ENCODE measurements at regions not wholly inside any gene's neighbourhood (a gene's known extent, or its start where the extent isn't known, plus 50 kb on each side); places are given as distances from the start of the nearest gene placed in this dataset.

- TF ChIP-seq FOXM1 (IDR thresholded peaks at IDR 0.05; ENCODE audit: low read depth) = no peak
- no peak for TF ChIP-seq RFX5 (IDR thresholded peaks at IDR 0.05; ENCODE audit: low read length)
- no peak for TF ChIP-seq SIN3A (IDR thresholded peaks at IDR 0.05; ENCODE audit: borderline replicate concordance, low read depth, low read length)
- TF ChIP-seq, protein P1, sequence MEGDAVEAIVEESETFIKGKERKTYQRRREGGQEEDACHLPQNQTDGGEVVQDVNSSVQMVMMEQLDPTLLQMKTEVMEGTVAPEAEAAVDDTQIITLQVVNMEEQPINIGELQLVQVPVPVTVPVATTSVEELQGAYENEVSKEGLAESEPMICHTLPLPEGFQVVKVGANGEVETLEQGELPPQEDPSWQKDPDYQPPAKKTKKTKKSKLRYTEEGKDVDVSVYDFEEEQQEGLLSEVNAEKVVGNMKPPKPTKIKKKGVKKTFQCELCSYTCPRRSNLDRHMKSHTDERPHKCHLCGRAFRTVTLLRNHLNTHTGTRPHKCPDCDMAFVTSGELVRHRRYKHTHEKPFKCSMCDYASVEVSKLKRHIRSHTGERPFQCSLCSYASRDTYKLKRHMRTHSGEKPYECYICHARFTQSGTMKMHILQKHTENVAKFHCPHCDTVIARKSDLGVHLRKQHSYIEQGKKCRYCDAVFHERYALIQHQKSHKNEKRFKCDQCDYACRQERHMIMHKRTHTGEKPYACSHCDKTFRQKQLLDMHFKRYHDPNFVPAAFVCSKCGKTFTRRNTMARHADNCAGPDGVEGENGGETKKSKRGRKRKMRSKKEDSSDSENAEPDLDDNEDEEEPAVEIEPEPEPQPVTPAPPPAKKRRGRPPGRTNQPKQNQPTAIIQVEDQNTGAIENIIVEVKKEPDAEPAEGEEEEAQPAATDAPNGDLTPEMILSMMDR (IDR thresholded peaks at IDR 0.05) = no peak
- TF ChIP-seq EZH2phosphoT487 (IDR thresholded peaks at IDR 0.05; ENCODE audit: borderline replicate concordance, low read depth) = no peak
Measured at GRCh38 chr2:129895526-129896082, 83.9 kb upstream of the RAB6C start.

Data from SK-N-SH (cell line).